ENCODE measurements at regions not wholly inside any gene's neighbourhood (a gene's known extent, or its start where the extent isn't known, plus 50 kb on each side); places are given as distances from the start of the nearest gene placed in this dataset.

GRCh38 chr2:160615706-160616105, 122.1 kb upstream of the RBMS1 start:
- no peak for TF ChIP-seq CREB1 (IDR thresholded peaks at IDR 0.05; ENCODE audit: low read depth)
- TF ChIP-seq USF1 (IDR thresholded peaks at IDR 0.05): no peak
- no peak for TF ChIP-seq RAD21 (IDR thresholded peaks at IDR 0.05; ENCODE audit: low read depth)
- TF ChIP-seq REST (IDR thresholded peaks at IDR 0.05; ENCODE audit: low read depth): no peak
- no peak for TF ChIP-seq TEAD4 (IDR thresholded peaks at IDR 0.05)
- TF ChIP-seq EP300 (IDR thresholded peaks at IDR 0.05; ENCODE audit: borderline replicate concordance): no peak
- no peak for TF ChIP-seq TCF12 (IDR thresholded peaks at IDR 0.05; ENCODE audit: low read depth)
- no peak for TF ChIP-seq NFIC (IDR thresholded peaks at IDR 0.05)
- TF ChIP-seq MAX (IDR thresholded peaks at IDR 0.05): no peak
- TF ChIP-seq EGR1 (IDR thresholded peaks at IDR 0.05): no peak
- no peak for TF ChIP-seq YY1 (IDR thresholded peaks at IDR 0.05; ENCODE audit: low read depth)
- TF ChIP-seq ZBTB7A (IDR thresholded peaks at IDR 0.05; ENCODE audit: low read depth): no peak
- TF ChIP-seq TAF1 (IDR thresholded peaks at IDR 0.05; ENCODE audit: low read depth): no peak
- no peak for TF ChIP-seq CEBPB (IDR thresholded peaks at IDR 0.05)

- TF ChIP-seq TCF12 (IDR thresholded peaks at IDR 0.05; ENCODE audit: low read depth): no peak
- TF ChIP-seq TAF1 (IDR thresholded peaks at IDR 0.05; ENCODE audit: low read depth): no peak
- TF ChIP-seq TEAD4 (IDR thresholded peaks at IDR 0.05): no peak
- TF ChIP-seq FOXM1 (IDR thresholded peaks at IDR 0.05; ENCODE audit: borderline replicate concordance, low read depth): no peak
- TF ChIP-seq CEBPB (IDR thresholded peaks at IDR 0.05): no peak
- no peak for TF ChIP-seq RAD21 (IDR thresholded peaks at IDR 0.05; ENCODE audit: low read depth)
- no peak for TF ChIP-seq USF1 (IDR thresholded peaks at IDR 0.05)
- TF ChIP-seq EP300 (IDR thresholded peaks at IDR 0.05; ENCODE audit: borderline replicate concordance): no peak
- TF ChIP-seq EGR1 (IDR thresholded peaks at IDR 0.05): no peak
- TF ChIP-seq MAX (IDR thresholded peaks at IDR 0.05): no peak
- no peak for TF ChIP-seq REST (IDR thresholded peaks at IDR 0.05; ENCODE audit: low read depth)
- no peak for TF ChIP-seq CREB1 (IDR thresholded peaks at IDR 0.05; ENCODE audit: low read depth)
- no peak for TF ChIP-seq NFIC (IDR thresholded peaks at IDR 0.05)
- no peak for TF ChIP-seq ZBTB7A (IDR thresholded peaks at IDR 0.05; ENCODE audit: low read depth)
- TF ChIP-seq YY1 (IDR thresholded peaks at IDR 0.05; ENCODE audit: low read depth): no peak
These were observed 122.5 kb upstream of the RBMS1 start for GRCh38 chr2:160616149-160616548.

- TF ChIP-seq YY1 (IDR thresholded peaks at IDR 0.05; ENCODE audit: low read depth): no peak
These were observed 128.1 kb upstream of the RBMS1 start for GRCh38 chr2:160621748-160622147.

GRCh38 chr2:160628811-160629210, 135.2 kb upstream of the RBMS1 start:
- no peak for TF ChIP-seq NFIC (IDR thresholded peaks at IDR 0.05)
- TF ChIP-seq REST (IDR thresholded peaks at IDR 0.05; ENCODE audit: low read depth): no peak
- no peak for TF ChIP-seq FOXM1 (IDR thresholded peaks at IDR 0.05; ENCODE audit: borderline replicate concordance, low read depth)
- no peak for TF ChIP-seq YY1 (IDR thresholded peaks at IDR 0.05; ENCODE audit: low read depth)
- TF ChIP-seq EP300 (IDR thresholded peaks at IDR 0.05; ENCODE audit: borderline replicate concordance): no peak
- no peak for TF ChIP-seq ZBTB7A (IDR thresholded peaks at IDR 0.05; ENCODE audit: low read depth)
- no peak for TF ChIP-seq CREB1 (IDR thresholded peaks at IDR 0.05; ENCODE audit: low read depth)
- TF ChIP-seq TAF1 (IDR thresholded peaks at IDR 0.05; ENCODE audit: low read depth): no peak
- no peak for TF ChIP-seq USF1 (IDR thresholded peaks at IDR 0.05)
- no peak for TF ChIP-seq CEBPB (IDR thresholded peaks at IDR 0.05)
- no peak for TF ChIP-seq EGR1 (IDR thresholded peaks at IDR 0.05)
- TF ChIP-seq RAD21 (IDR thresholded peaks at IDR 0.05; ENCODE audit: low read depth): no peak
- TF ChIP-seq MAX (IDR thresholded peaks at IDR 0.05): no peak
- no peak for TF ChIP-seq TEAD4 (IDR thresholded peaks at IDR 0.05)
- no peak for TF ChIP-seq TCF12 (IDR thresholded peaks at IDR 0.05; ENCODE audit: low read depth)

Data from Ishikawa (cell line).